Hepatocyte (in vitro differentiated cells): ENCODE measurements at regions not wholly inside any gene's neighbourhood (a gene's known extent, or its start where the extent isn't known, plus 50 kb on each side); places are given as distances from the start of the nearest gene placed in this dataset.

ENCODE experiments used
- DNase-seq: peaks from one replicate; pipeline ENCODE4 v3.0.0-alpha.2; 2016; ENCODE audit warnings: low spot score
- H2AFZ ChIP-seq: fragments of 200-600 bp; sonication (generic); 2 replicates; pipeline ENCODE4 v1.6.0; 2016; ENCODE audit warnings: antibody characterized with exemption, mild to moderate bottlenecking
- H3K27ac ChIP-seq: fragments of 200-600 bp; sonication (generic); 2 replicates; pipeline ENCODE4 v1.5.1; 2016; ENCODE audit warnings: mild to moderate bottlenecking
- H3K27me3 ChIP-seq: fragments of 200-600 bp; sonication (generic); 2 replicates; pipeline ENCODE4 v1.6.1; 2016
- H3K36me3 ChIP-seq: fragments of 200-600 bp; sonication (generic); replicated peaks from 2 replicates; pipeline ENCODE4 v1.5.1; 2016; ENCODE audit warnings: low read depth; ENCODE audit not compliant: insufficient read depth
- H3K4me1 ChIP-seq: fragments of 200-600 bp; sonication (generic); 2 replicates; pipeline ENCODE4 v1.5.1; 2016; ENCODE audit warnings: mild to moderate bottlenecking, moderate library complexity; ENCODE audit not compliant: insufficient read depth
- H3K4me2 ChIP-seq: fragments of 200-600 bp; sonication (generic); 2 replicates; pipeline ENCODE4 v1.6.0; 2016
- H3K4me3 ChIP-seq: fragments of 200-600 bp; sonication (generic); 2 replicates; pipeline ENCODE4 v1.5.1; 2016; ENCODE audit warnings: mild to moderate bottlenecking
- H3K79me2 ChIP-seq: fragments of 200-600 bp; sonication (generic); 2 replicates; pipeline ENCODE4 v1.6.0; 2017; ENCODE audit warnings: mild to moderate bottlenecking
- H3K9me2 ChIP-seq: fragments of 200-600 bp; sonication (generic); replicated peaks from 2 replicates; pipeline ENCODE4 v1.6.0; 2017; ENCODE audit warnings: mild to moderate bottlenecking; ENCODE audit not compliant: insufficient read depth
- H3K9me3 ChIP-seq: fragments of 200-600 bp; sonication (generic); 2 replicates; pipeline ENCODE4 v1.5.1; 2016; ENCODE audit warnings: low read depth, mild to moderate bottlenecking
- H4K20me1 ChIP-seq: fragments of 200-600 bp; sonication (generic); 2 replicates; pipeline ENCODE4 v1.6.0; 2016; ENCODE audit warnings: mild to moderate bottlenecking; ENCODE audit not compliant: insufficient read depth, poor library complexity, severe bottlenecking
- CTCF ChIP-seq: fragments of 200-600 bp; sonication (generic); IDR thresholded peaks from 2 replicates; pipeline ENCODE4 v1.5.1; 2016; ENCODE audit warnings: antibody characterized with exemption, mild to moderate bottlenecking; ENCODE audit not compliant: poor library complexity
- EZH2 ChIP-seq: fragments of 200-600 bp; sonication (generic); IDR thresholded peaks from 2 replicates; pipeline ENCODE4 v1.6.1; 2016; ENCODE audit warnings: antibody characterized with exemption, mild to moderate bottlenecking, borderline replicate concordance
- EZH2phosphoT487 ChIP-seq: fragments of 200-600 bp; sonication (generic); IDR thresholded peaks from one replicate; pipeline ENCODE4 v1.6.1; 2018; ENCODE audit warnings: antibody characterized with exemption, mild to moderate bottlenecking, low read depth, moderate library complexity; ENCODE audit not compliant: unreplicated experiment, severe bottlenecking
- WGBS: methylation state at CpG from one replicate; pipeline ENCODE4 v1.1.6; 2016; ENCODE audit warnings: low lambda C conversion rate; ENCODE audit errors: missing lambda C conversion rate; 5-methylcytosine and 5-hydroxymethylcytosine counted together

GRCh38 chr4:136336479-136336878 is 1195.8 kb downstream of the PCDH18 start:
- no peaks in the 10 kb centered on the region for H4K20me1 ChIP-seq
- H3K27ac ChIP-seq, result no peak overlapping the region
- no peak overlapping the region for H2AFZ ChIP-seq
- DNase-seq, result no peak
- no peaks in the 10 kb centered on the region for H3K36me3 ChIP-seq
- no peaks in the 10 kb centered on the region for H3K79me2 ChIP-seq
- 94% methylated on average over 4 of the region's 4 CpGs for whole genome bisulfite sequencing
- H3K9me3 ChIP-seq, result no peaks in the 10 kb centered on the region
- H3K4me2 ChIP-seq, result no peak overlapping the region
- no peaks in the 10 kb centered on the region for H3K9me2 ChIP-seq
- no peak overlapping the region for H3K4me3 ChIP-seq
- H3K4me1 ChIP-seq, result no peaks in the 10 kb centered on the region
- H3K27me3 ChIP-seq, result no peaks in the 10 kb centered on the region
- TF ChIP-seq CTCF, result no peak
- TF ChIP-seq EZH2phosphoT487, result no peak
- TF ChIP-seq EZH2, result no peak

GRCh38 chr4:136329042-136329662 is 1203.1 kb downstream of the PCDH18 start:
- no peak overlapping the region for H3K4me3 ChIP-seq
- WGBS, result 85% methylated on average over 3 of the region's 3 CpGs
- no peak overlapping the region for H2AFZ ChIP-seq
- DNase-seq, result no peak
- H3K27me3 ChIP-seq, result no peaks in the 10 kb centered on the region
- H3K4me1 ChIP-seq, result no peaks in the 10 kb centered on the region
- TF ChIP-seq CTCF (peak; percentile 14), EZH2phosphoT487 (no peak), EZH2 (no peak)
- no peaks in the 10 kb centered on the region for H4K20me1 ChIP-seq
- no peaks in the 10 kb centered on the region for H3K9me2 ChIP-seq
- H3K79me2 ChIP-seq, result no peaks in the 10 kb centered on the region
- no peaks in the 10 kb centered on the region for H3K36me3 ChIP-seq
- H3K27ac ChIP-seq, result no peak overlapping the region
- no peak overlapping the region for H3K4me2 ChIP-seq
- H3K9me3 ChIP-seq, result no peaks in the 10 kb centered on the region

GRCh38 chr4:136328131-136328530 is 1204.2 kb downstream of the PCDH18 start:
- Histone ChIP-seq H3K9me3 (no peaks in the 10 kb centered on the region), H3K27ac (no peak overlapping the region), H3K4me2 (no peak overlapping the region), H3K4me1 (no peaks in the 10 kb centered on the region), H3K79me2 (no peaks in the 10 kb centered on the region), H4K20me1 (no peaks in the 10 kb centered on the region), H3K9me2 (no peaks in the 10 kb centered on the region), H2AFZ (no peak overlapping the region), H3K27me3 (no peaks in the 10 kb centered on the region), H3K4me3 (no peak overlapping the region), H3K36me3 (no peaks in the 10 kb centered on the region)
- TF ChIP-seq EZH2 (no peak), CTCF (no peak), EZH2phosphoT487 (no peak)
- DNase-seq, result no peak
- WGBS, result 83% methylated on average over 5 of the region's 5 CpGs
